Panc1 (cell line): ENCODE measurements at regions not wholly inside any gene's neighbourhood (a gene's known extent, or its start where the extent isn't known, plus 50 kb on each side); places are given as distances from the start of the nearest gene placed in this dataset.

ENCODE experiments used
- POLR2AphosphoS5 ChIP-seq: IDR thresholded peaks from 2 replicates; pipeline ENCODE4 v1.6.1; 2012; ENCODE audit warnings: mild to moderate bottlenecking, low read depth, low read length, moderate library complexity
- TF ChIP-seq, protein P1 (sequence below): fragments of 450-650 bp; IDR thresholded peaks from 2 replicates; pipeline ENCODE4 v1.5.1; 2017; ENCODE audit warnings: mild to moderate bottlenecking
- TF ChIP-seq, protein P2 (sequence below), 2 experiments: IDR thresholded peaks; 2 replicates each; pipeline ENCODE4 v1.6.1; 2011 to 2012; ENCODE audit warnings: low read depth in 2 of 2, control low read depth in 1 of 2, low read length in 1 of 2, mild to moderate bottlenecking in 1 of 2, moderate library complexity in 1 of 2; ENCODE audit not compliant: insufficient read depth in 1 of 2

DNA sequence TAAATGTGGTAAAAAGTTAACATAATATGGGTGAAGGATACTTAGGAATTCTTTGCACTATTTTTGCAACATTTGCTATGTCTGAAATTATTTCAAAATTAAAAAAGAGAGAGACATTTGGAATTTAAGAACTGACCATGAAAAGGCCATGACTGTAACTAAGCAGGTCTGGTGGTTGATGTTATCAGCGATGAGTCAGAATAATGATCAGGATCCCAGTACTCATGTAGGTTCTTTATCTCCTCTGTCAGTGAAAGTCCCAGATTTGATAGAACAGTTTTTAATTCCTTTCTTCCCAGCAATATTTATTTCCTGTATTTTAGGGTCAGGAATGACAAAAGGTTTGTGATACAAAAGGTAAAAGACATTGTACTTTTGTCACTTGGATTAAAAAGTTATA is 242.4 kb upstream of the ZNF521 start:
- TF ChIP-seq, protein P1, sequence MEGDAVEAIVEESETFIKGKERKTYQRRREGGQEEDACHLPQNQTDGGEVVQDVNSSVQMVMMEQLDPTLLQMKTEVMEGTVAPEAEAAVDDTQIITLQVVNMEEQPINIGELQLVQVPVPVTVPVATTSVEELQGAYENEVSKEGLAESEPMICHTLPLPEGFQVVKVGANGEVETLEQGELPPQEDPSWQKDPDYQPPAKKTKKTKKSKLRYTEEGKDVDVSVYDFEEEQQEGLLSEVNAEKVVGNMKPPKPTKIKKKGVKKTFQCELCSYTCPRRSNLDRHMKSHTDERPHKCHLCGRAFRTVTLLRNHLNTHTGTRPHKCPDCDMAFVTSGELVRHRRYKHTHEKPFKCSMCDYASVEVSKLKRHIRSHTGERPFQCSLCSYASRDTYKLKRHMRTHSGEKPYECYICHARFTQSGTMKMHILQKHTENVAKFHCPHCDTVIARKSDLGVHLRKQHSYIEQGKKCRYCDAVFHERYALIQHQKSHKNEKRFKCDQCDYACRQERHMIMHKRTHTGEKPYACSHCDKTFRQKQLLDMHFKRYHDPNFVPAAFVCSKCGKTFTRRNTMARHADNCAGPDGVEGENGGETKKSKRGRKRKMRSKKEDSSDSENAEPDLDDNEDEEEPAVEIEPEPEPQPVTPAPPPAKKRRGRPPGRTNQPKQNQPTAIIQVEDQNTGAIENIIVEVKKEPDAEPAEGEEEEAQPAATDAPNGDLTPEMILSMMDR: no peak
- no peak for TF ChIP-seq POLR2AphosphoS5
- TF ChIP-seq, protein P2, sequence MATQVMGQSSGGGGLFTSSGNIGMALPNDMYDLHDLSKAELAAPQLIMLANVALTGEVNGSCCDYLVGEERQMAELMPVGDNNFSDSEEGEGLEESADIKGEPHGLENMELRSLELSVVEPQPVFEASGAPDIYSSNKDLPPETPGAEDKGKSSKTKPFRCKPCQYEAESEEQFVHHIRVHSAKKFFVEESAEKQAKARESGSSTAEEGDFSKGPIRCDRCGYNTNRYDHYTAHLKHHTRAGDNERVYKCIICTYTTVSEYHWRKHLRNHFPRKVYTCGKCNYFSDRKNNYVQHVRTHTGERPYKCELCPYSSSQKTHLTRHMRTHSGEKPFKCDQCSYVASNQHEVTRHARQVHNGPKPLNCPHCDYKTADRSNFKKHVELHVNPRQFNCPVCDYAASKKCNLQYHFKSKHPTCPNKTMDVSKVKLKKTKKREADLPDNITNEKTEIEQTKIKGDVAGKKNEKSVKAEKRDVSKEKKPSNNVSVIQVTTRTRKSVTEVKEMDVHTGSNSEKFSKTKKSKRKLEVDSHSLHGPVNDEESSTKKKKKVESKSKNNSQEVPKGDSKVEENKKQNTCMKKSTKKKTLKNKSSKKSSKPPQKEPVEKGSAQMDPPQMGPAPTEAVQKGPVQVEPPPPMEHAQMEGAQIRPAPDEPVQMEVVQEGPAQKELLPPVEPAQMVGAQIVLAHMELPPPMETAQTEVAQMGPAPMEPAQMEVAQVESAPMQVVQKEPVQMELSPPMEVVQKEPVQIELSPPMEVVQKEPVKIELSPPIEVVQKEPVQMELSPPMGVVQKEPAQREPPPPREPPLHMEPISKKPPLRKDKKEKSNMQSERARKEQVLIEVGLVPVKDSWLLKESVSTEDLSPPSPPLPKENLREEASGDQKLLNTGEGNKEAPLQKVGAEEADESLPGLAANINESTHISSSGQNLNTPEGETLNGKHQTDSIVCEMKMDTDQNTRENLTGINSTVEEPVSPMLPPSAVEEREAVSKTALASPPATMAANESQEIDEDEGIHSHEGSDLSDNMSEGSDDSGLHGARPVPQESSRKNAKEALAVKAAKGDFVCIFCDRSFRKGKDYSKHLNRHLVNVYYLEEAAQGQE (IDR thresholded peaks at IDR 0.05; ENCODE audit: insufficient read depth in 1 of 2, low read depth in 2 of 2, low read length in 1 of 2): no peak
